OCI-LY3 (cell line): ENCODE measurements at regions not wholly inside any gene's neighbourhood (a gene's known extent, or its start where the extent isn't known, plus 50 kb on each side); places are given as distances from the start of the nearest gene placed in this dataset.

ENCODE experiments used
- EZH2phosphoT487 ChIP-seq: fragments of 200-600 bp; shearing (Covaris generic); IDR thresholded peaks from 2 replicates; pipeline ENCODE4 v1.6.1; 2018; ENCODE audit warnings: antibody characterized with exemption, mixed run types, low read depth
- TF ChIP-seq, protein P1 (sequence below): fragments of 200-600, 300-600 bp; sonication (generic); IDR thresholded peaks from 2 replicates; pipeline ENCODE4 v1.5.1; 2014; ENCODE audit warnings: antibody characterized with exemption, low read length, low read depth

DNA sequence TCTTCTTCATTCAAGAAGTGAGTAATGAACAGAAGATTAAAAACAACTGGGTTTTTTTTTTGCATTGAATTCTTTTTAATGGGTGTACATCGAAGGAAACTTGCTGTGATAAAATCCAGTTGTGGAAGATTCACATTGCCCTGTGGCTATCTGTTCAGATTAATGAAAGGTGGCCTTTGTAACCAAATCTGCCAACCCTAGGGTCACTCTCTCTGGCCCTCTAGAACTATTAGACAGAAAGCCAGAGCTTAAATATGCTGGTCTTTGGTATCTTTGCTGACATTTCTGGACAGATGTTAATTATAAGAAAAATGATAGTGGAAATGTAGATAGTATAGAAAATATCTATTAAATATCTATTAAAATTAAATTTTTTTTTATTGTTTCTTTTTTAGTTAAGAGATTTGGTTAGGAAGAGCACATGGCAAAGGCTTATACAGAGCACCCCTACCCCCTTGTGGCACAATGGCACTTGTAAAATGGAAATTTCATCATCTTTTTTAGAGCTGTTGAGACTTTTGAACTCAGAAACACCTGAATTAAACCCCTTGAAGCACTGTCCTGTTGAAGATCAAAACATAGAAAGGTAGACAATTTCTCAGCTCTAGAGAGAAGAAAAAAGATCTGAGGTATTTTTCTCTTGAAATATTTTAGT, 572.5 kb downstream of the PKHD1 start:
- TF ChIP-seq, protein P1, sequence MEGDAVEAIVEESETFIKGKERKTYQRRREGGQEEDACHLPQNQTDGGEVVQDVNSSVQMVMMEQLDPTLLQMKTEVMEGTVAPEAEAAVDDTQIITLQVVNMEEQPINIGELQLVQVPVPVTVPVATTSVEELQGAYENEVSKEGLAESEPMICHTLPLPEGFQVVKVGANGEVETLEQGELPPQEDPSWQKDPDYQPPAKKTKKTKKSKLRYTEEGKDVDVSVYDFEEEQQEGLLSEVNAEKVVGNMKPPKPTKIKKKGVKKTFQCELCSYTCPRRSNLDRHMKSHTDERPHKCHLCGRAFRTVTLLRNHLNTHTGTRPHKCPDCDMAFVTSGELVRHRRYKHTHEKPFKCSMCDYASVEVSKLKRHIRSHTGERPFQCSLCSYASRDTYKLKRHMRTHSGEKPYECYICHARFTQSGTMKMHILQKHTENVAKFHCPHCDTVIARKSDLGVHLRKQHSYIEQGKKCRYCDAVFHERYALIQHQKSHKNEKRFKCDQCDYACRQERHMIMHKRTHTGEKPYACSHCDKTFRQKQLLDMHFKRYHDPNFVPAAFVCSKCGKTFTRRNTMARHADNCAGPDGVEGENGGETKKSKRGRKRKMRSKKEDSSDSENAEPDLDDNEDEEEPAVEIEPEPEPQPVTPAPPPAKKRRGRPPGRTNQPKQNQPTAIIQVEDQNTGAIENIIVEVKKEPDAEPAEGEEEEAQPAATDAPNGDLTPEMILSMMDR = no peak
- no peak for TF ChIP-seq EZH2phosphoT487
